AG08396 (cell line): ENCODE measurements at regions not wholly inside any gene's neighbourhood (a gene's known extent, or its start where the extent isn't known, plus 50 kb on each side); places are given as distances from the start of the nearest gene placed in this dataset.
"Not testable (repeated sequence)": the region's sequence is repeated elsewhere in the genome, so short reads cannot be mapped to it uniquely, and the experiment has no call there.

Experiments used
- DNase-seq: peaks from one replicate; pipeline ENCODE4 v3.0.0; 2012; ENCODE audit warnings: low spot score, mixed read lengths

DNA sequence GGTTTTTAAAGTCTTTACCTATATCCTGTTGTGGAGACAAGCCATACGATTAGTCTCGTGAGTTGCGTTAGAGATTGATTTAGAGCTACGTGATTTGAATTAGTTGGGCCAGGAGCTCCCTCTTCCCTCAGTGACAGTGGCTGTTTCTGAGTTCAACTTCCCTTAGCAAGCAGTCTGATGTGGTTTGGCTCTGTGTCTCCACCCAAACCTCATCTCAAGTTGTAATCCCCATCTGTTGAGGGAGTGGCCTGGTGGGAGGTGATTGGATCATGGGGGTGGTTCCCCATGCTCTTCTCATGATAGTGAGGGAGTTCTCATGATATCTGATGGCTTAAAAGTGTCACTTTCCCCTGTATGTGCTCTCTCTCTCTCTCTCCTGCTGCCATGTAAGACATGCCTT lies 192.9 kb upstream of the PTGFR start:
- no peak for DNase-seq

DNA sequence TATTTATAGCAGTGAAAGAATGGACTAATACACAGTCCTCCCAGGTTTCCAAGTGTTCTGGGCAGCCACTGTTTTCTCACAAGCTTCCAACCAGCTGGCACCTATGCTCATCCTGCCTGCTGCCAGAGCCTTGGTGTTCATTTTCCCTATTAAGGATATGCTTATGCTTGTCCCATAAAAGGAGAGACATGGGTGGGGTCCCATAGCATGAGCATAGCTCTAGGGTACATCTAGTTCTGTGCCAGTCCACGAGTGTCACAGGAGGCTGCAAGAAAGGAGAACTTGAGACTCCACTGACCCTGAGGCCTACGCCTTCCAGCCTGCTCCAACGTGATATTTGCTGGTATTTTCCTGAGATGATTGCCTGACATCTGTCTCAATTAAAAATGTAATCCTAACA lies 192.4 kb upstream of the PTGFR start:
- no peak for DNase-seq

DNA sequence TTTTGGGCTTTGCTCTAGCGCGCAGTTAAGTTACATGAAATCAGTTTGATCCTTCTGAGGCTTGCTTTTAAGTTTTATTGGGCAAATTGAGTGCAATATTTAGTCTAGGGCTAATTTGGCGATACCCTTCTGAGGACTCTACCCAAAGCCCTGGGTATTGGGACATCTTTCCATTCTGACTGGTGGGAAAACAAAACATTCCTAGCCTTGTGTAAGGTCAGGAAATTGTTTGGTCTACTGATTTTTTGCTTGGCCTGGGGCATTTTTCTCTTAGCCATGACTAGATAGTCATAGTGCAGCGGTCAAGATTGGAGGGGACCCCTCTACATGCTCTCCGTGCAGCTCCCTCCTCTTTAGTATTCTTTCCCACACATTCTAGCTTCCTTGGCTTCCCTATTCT lies 189.6 kb upstream of the PTGFR start:
- DNase-seq: no peak

DNA sequence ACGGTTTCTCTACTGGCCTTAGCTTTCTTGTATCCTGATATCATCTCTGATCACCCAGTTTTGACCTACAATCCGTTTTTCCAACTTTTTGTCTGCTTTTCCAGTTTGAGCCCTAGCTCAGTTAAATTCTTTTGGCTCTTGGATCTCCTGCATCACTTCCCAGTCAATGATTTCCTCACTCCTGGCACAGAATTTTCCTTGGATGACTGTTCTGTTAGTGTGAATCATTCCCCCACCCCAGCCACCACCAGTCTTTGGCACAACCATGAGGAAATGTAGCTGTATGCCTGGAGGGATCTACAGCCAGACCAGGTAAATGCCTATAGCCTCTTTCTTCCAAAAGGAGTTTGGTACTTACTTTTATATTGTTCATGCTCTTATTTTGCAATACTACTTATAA lies 187.2 kb upstream of the PTGFR start:
- DNase-seq: peak; percentile 76

DNA sequence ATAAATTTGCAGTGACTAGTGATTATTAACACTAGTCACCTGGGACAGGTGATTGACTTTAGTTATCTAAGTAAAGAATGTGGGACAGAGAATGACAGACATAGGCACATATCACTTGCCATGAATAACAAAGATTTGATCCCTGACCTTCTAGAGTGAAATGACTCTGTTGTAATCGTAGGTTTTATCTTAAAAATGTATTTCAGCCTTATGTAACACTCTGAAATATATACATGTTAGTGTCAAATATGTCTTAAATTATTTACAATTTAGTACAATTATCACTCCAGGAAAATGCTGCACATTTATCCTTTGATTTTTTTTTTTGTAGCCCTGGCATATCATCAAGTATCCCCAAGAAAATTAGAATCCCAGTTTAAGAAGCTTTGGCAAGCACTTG lies 186.4 kb upstream of the PTGFR start:
- DNase-seq: no peak

DNA sequence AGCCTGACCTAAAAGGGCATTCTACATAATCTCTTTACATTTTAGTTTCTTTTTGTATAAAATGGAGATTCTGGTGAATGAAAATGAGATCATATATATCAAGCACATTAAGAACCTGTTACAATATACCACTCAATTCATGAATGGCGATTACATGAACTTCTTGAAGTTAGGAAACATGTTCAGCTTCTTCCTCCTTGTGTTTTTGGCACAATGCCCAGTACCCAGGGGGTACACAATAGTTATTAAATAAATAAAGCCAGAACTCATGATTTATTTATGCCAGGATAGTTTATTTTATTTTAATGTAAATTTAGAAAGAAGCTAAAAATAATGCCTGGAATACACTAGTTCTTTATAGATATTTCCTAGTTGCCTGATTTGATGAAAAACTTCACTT lies 186.0 kb upstream of the PTGFR start:
- DNase-seq: no peak

DNA sequence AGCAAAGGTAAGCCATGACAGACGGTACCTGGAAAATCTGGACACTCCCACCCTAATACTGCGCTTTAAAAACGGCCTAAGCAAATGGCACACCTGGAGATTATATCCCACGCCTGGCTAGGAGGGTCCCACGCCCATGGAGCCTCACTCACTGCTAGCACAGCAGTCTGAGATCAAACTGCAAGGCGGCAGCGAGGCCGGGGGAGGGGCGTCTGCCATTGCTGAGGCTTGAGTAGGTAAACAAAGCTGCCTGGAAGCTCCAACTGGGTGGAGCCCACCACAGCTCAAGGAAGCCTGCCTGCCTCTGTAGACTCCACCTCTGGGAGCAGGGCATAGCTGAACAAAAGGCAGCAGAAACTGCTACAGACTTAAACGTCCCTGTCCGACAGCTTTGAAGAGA lies 180.5 kb upstream of the PTGFR start:
- not testable (repeated sequence) for DNase-seq

DNA sequence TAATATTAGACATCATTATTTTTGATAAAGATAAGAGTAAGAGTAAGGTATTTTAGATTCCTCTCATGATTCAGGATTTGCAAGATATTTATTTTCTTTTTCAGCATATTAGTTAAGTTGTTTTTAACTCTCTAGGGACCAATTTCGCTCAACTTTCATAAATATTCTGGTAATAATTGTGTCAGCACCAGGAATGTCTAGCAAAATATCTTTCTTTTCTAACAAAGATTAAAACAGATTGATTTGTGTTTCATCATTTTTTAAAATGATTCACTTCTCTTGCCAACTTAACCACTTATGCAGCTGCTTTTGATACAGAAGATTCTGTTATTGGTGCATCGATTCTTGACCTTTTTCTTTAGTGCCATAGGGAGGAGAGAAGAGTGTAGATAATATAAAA lies 172.8 kb upstream of the PTGFR start:
- no peak for DNase-seq

DNA sequence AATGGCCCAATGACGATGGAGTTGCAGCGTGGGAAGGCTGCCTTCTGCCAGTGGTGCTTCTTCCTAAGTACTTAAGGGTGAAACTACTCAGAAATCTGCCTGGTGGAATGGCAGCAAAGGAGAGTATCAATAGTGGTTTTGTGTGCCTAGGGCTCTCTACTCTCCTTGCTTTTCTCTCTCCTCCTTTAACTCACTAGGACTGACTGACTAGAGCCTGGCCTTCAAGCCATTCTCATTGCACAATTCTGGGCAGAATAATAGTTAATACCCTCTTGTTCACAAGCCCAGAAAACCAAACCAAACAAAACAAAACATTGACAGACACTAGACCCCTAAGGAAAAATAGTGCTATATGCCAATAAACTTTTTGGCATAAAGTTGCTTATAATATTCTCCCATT lies 171.2 kb upstream of the PTGFR start:
- DNase-seq: no peak

DNA sequence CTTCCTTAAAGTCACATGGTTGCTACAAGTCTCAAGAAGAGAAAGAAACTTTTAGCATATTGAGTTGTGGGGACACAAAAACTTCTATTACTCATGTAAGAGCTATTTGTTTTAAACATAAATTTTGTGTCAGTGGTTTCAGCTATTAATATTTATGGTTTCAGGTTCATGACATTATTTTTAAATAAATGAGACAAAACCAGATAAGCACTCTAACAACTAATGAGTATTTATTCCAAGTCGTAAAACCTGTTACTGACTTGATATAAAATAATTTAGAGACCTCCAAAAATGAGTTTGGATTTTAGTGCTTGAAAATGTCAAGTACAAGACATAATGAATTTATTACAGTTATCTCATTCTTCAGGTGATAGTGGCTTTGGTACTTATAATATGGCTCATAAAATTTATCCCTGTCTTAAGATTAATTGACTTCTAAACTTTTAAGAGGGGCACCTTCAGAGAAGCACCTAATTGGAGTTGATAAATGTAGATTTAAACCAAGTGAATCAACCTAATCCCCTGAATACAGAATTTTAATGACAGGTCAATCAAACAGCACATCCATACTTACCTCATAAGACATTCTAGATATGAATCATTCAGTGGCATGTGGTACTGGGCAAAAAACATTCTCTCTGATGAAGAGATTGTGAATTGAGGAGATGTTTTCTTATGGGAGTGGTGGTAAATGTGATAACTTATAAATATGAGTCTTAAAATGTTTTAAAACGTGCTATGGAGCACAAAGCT lies 167.7 kb upstream of the PTGFR start:
- no peak for DNase-seq

DNA sequence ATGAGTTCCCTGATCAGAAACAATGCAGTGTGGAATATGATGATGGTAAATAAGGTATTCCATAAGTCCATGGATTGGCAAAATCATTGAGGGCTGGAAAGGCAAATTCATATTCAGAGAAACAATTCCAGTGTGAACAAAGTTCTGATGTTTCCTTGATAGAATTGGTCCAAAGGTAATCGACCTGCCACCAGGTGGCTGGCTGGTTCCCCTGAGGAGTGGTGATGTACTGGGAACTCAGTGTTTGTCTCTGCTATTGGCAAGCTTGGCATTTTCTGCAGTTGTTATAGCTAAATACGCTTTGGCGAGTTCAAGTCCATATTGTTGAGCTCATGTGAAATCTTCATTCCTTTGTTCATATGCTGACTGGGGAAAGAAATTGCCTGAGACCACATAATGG lies 165.5 kb upstream of the PTGFR start:
- DNase-seq: no peak

DNA sequence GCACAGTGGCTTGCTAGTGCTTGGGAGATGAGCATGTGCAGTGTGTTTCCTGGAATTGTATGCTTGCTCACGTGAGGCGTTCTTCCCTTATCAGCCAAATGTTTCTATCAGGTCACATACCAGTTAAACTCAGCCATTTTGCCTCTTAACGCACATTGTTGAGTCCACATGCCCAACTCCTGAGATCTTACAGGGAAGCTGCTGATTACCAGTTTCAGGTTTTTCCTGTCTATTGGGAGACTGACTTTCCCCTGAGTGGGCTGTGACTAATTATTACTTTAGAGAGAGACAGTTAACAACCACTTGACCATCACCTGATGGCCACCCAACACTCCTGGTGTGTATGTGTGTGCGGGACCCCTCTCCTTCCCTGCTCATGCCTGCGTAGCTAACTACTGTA lies 161.3 kb upstream of the PTGFR start:
- no peak for DNase-seq

DNA sequence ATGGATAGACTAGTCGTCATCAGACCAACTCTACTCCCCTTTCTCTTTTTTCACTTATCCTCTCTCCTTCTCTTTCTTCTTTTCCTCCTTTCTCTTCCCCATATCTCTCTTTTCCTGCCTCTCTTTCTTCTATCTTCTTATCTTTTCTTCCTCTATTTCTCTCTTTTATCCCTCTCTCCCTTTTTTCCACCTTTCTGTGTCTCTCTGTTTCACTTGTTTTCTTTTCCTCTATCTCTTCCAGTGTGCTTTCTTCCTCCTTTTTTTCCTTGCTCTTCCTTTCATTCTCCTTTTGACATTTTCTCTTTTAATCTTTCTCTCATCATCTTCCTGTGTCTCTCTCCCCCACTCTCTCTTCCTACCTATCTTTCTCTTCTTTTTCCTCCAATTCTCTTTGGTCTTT lies 159.0 kb upstream of the PTGFR start:
- DNase-seq: no peak

DNA sequence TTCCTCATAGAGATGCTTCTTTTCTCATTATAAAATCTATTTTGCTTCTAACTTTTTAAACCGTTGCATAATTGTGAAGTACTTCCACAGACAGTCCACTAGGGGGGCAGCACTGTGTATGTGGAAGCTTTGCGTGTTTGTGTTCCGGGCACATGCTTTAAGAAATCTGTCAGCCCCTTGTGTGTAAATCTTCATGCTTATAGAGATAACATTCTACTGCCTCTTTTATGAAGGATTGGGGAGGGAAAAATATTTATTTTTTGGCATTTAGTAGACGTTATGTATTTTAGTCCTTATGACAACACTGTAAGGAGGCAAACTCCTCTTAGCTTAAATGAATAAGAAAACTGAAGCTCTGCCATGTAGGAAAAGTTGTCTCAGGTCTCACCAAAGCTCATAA lies 157.3 kb upstream of the PTGFR start:
- DNase-seq: no peak

DNA sequence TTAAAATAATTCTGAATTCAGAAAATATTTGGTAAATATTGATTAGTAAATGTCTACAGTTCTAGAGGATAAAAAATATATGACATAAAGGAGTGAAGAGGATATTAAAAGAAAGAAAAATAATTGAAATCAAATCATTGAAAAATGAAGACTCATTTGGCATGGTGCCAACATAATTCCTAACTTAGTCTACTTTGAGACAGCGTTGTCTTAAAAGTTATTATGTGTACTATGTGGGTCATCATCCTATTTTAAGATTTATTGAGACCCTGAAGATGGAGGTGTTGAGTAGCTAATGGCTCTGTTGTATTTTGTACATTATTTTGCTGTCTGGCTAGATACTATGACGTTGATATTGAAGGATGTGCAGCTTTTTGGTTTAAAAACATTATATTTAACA lies 156.7 kb upstream of the PTGFR start:
- no peak for DNase-seq

DNA sequence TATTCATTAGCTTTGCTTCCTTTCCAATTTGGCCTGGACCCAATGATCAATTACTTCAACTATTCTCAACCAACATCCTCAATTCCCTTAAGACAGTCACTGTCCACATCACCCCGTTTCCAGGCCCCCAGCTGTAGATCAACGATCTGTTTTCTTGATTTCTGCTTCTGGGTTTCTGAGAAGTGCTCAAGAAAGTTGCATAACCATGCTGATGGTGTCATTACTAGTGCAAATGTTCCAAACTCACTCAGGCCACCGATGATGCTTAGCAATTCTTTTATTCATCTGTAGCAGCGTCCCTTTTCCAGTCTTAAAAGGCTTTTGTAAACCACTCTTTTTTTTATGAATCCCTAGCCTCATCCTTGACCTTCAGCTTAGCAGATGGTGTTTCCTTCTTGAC lies 155.8 kb upstream of the PTGFR start:
- DNase-seq: no peak

DNA sequence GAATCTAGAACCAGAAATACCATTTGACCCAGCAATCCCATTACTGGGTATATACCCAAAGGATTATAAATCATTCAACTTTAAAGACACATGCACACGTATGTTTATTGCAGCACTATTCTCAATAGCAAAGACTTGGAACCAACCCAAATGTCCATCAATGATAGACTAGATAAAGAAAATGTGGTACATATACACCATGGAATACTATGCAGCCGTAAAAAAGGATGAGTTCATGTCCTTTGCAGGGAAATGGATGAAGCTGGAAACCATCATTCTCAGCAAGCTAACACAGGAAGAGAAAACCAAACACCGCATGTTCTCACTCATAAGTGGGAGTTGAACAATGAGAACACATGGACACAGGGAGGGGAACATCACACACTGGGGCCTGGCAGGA lies 154.0 kb upstream of the PTGFR start:
- not testable (repeated sequence) for DNase-seq

DNA sequence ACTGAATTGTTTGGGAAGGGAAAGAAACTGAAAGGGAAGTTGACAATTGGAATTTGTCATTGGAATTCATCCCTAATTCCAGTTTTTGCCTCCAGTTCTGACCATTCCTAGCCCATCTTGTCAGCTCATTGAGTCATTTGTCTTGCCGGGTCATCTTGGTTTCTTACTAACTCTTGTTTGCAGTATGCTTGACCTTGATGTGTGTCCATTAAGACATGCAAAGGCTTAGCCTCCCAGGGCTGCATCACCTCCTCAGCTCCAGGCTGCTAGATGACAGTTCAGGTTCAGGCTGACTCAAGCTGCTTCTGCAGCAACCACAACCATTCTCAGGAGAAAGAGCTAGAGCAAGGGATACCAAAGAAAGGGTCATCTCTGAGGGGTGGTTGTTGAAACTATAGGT lies 151.3 kb upstream of the PTGFR start:
- peak; percentile 24 for DNase-seq

DNA sequence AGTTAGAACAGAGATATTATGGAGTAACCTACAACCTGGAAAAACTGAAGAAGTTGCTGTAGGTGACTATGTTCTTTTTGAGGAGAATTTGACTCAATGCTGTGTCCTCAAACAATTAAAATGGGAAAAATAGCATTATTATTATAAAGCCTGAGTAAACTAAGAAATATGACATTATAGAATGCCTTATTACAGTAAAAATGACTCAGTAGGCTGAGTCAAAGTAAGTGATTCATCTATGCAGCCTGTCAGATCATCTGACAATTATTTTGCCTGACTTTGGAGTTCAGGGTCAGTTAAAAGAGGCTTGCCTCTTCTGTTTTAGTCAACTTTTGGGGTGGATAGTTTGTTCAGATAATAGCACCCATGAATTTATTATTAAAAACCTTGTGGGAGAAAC lies 150.8 kb upstream of the PTGFR start:
- peak; percentile 28 for DNase-seq

DNA sequence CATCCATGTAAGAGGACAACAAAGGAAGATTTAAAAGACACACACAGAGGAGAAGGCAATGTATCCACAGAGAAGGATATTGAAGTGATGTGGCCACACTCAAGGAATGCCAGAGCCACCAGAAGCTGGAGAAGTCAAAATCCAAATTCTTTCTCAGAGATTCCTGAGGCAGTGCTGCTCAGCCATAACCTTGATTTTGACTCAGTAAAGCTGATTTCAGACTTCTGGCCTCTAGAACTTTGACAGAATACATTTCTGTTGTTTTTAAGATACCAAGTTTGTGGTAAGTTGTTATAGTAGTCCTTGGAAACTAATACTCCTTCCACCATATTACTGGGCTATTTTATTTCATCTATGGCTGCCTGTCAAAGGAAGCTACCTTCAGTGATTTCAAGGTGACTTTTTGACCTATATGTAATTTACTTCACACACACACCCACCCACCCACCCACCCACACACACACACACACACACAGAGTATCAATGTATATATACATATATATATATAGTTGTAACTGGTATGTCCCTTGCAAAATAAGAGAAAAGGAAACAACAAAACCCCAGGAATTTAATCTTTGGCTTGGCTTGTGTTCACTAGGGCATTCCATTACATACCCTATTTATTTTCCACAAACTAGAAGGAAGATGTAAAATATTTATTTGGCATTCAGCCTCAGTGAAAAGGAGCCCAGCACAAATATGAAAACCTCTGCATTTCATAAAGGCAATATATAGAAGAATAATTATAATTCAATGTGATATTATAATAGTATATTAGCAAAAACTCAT lies 142.1 kb upstream of the PTGFR start:
- DNase-seq: no peak

DNA sequence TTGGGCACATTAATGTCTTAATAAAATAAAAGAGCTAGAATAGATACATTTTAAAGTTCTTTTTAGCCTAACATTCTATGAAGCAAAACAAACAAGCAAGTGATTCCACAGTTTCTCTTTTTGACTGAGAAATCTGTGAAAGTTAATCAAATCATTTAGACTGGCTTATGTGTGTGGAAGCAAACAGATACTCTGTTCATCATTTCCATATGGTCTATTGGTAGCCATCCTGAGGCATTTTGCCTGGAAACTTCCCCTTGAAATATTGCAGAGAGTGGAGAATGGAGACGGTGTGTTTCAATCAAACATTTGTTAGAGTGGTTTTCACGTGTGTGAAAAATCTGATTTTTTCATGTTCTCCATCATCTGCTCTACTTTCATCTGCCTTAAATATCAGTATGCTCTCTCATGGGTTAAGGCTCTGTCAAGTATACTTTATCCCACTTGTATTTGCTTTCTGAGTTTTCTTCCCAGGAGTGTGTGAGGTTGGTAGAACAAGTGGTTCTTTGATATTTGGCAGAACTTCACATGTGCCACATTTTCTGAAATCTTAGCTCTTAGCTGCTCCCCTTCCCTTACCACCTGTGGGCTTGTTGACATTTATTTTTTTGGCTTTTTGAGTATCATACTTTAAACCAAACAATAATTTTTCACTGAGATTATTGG lies 139.1 kb upstream of the PTGFR start:
- DNase-seq: no peak

DNA sequence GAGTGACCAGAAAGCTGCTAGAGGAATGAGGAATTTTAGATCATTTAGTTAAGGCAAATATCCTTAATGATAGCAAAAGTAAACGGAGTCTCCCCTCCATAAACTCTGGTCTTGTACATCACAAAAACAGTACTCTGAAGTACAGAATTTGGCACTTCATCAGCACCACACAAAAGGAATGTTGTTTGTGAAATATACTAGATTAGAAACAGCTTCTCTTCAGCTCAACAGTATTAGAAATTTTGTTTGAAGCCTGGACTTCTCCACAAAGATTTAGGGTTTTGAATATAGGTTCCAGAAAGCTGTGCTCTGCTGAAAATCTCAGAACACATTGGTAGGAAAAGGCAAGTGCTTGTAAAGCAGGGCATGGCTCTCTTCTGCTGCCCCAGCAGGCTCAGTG lies 135.1 kb upstream of the PTGFR start:
- DNase-seq: no peak

DNA sequence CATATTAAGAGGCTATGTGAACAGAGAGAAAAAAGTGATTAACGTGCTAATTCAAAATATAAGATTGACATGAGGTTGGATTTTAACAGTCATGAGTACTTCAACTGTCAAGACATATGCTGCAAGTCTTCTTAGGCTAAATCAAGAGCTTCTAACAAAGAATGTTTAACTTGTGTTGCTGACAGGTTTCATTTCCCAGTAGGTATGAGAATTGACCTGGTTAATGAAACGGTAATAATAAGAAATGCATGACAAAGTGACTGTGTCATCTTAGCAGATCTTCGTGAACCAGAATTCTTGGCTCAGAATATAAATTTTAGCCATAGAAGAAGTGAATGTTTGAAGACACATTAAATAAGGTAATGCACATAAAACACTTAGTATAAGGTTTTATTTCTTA lies 132.6 kb upstream of the PTGFR start:
- DNase-seq: no peak
